Upper lobe of left lung (tissue), 6 donors: ENCODE measurements at regions not wholly inside any gene's neighbourhood (a gene's known extent, or its start where the extent isn't known, plus 50 kb on each side); places are given as distances from the start of the nearest gene placed in this dataset.

Experiments used
- ATAC-seq, 2 donors: fragments of 200-7000 bp; cut with Tn5 transposase; one replicate each; pipeline ENCODE4 v1.9.1; 2022; ENCODE audit warnings: mild to moderate bottlenecking in 2 of 2, moderate library complexity in 2 of 2; ENCODE audit not compliant: low FRiP score in 2 of 2
- DNase-seq, 2 donors: peaks; one replicate each; pipeline ENCODE4 v3.0.0-alpha.2; 2019 to 2020
- H3K27ac ChIP-seq, 4 donors: fragments of 200-600 bp; sonication (generic); one replicate each; pipeline ENCODE4 v1.5.1; 2016 to 2019
- H3K27me3 ChIP-seq, 4 donors: fragments of 200-600 bp; sonication (generic); one replicate each; pipeline ENCODE4 v1.5.1; 2017 to 2019
- H3K36me3 ChIP-seq, 4 donors: fragments of 200-600 bp; sonication (generic); one replicate each; pipeline ENCODE4 v1.5.1; 2016 to 2019
- H3K4me1 ChIP-seq, 4 donors: fragments of 200-600 bp; sonication (generic); one replicate each; pipeline ENCODE4 v1.5.1; 2018 to 2019
- H3K4me3 ChIP-seq, 4 donors: fragments of 200-600 bp; sonication (generic); one replicate each; pipeline ENCODE4 v1.5.1; 2017 to 2019; ENCODE audit warnings: mild to moderate bottlenecking in 2 of 4, moderate library complexity in 1 of 4
- H3K9me3 ChIP-seq, 4 donors: fragments of 200-600 bp; sonication (generic); one replicate each; pipeline ENCODE4 v1.5.1; 2018 to 2019
- CTCF ChIP-seq, 6 experiments: fragments of 450-650 bp in 4 of 6; fragments of 200-600 bp in 2 of 6; sonication (generic) in 2 of 6; IDR thresholded peaks; one replicate each; pipeline ENCODE4 v1.5.1; 2016 to 2019; ENCODE audit warnings: antibody characterized with exemption in 6 of 6
- EP300 ChIP-seq, 4 donors: sonication (generic); formaldehyde crosslinking; IDR thresholded peaks; one replicate each; pipeline ENCODE4 v1.5.1; 2017; ENCODE audit warnings: antibody characterized with exemption in 4 of 4, control low read depth in 2 of 4
- POLR2A ChIP-seq, 4 donors: fragments of 450-650 bp; IDR thresholded peaks; one replicate each; pipeline ENCODE4 v1.5.1; 2016 to 2017; ENCODE audit warnings: antibody characterized with exemption in 4 of 4, mild to moderate bottlenecking in 2 of 4
- POLR2AphosphoS5 ChIP-seq, 2 donors: sonication (generic); formaldehyde crosslinking; IDR thresholded peaks; one replicate each; pipeline ENCODE4 v1.5.1; 2017; ENCODE audit warnings: antibody characterized with exemption in 2 of 2
- WGBS, 2 donors: methylation state at CpG; one replicate each; pipeline ENCODE4 v1.1.5; 2017 to 2018; 5-methylcytosine and 5-hydroxymethylcytosine counted together
- donor health status: DM: no; HTN: no; CAD: no; lungs with moderate emphysema.
- donor health status: DM: no; HTN: yes; CAD: no; lungs with severe emphysema.

DNA sequence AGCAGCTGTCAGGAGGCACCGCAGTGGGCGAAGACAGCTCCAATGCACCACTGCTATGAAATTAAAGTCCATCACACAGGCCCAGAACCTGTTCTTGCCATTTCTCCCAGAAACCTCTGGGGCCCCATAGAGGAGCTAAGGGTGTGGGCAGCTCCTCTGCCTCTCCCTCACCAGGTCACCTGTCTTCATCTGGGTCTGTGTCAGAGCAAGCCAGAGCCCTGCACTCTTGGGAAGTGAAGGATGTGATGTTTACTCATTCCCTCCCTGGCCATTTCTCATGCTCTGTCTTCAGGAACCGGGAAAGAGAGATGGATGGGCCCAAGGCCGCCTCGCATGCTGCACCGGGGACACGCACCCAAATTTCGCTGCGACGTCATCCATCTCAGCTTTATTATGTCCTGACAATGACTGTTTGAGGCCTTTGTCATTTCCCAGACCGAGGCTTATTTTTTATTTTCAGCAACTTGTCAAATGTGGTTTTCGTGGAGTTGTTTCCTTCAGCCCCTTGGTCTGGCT lies 216.1 kb downstream of the NPHP4 start:
- DNase-seq, result no peak
- TF ChIP-seq POLR2A (IDR thresholded peaks at IDR 0.05) (no peak), POLR2AphosphoS5 (IDR thresholded peaks at IDR 0.05) (no peak), EP300 (IDR thresholded peaks at IDR 0.05) (no peak), CTCF (IDR thresholded peaks at IDR 0.05) (no peak)
- H3K4me1 ChIP-seq, result peaks cover 0 to 3% (median 1%) of the 10 kb centered on the region in 4 donors
- no peaks in the 10 kb centered on the region for H3K36me3 ChIP-seq
- no peak overlapping the region for H3K27ac ChIP-seq
- 79 to 80% methylated on average over 12 of the region's 12 CpGs for WGBS, 2 donors
- no peak for ATAC-seq
- H3K27me3 ChIP-seq, result no peaks in the 10 kb centered on the region
- H3K4me3 ChIP-seq, result no peak overlapping the region
- peaks cover 0 to 3% (median 0%) of the 10 kb centered on the region in 4 donors for H3K9me3 ChIP-seq

GRCh38 chr1:5774019-5774418 lies 218.2 kb downstream of the NPHP4 start:
- WGBS, 2 donors, result 77 to 92% methylated on average over 6 of the region's 6 CpGs
- no peak for TF ChIP-seq POLR2A (IDR thresholded peaks at IDR 0.05)
- no peak for TF ChIP-seq EP300 (IDR thresholded peaks at IDR 0.05)
- no peak for TF ChIP-seq CTCF (IDR thresholded peaks at IDR 0.05)
- no peak for TF ChIP-seq POLR2AphosphoS5 (IDR thresholded peaks at IDR 0.05)
- peaks cover 0 to 3% (median 0%) of the 10 kb centered on the region in 4 donors for H3K9me3 ChIP-seq

DNA sequence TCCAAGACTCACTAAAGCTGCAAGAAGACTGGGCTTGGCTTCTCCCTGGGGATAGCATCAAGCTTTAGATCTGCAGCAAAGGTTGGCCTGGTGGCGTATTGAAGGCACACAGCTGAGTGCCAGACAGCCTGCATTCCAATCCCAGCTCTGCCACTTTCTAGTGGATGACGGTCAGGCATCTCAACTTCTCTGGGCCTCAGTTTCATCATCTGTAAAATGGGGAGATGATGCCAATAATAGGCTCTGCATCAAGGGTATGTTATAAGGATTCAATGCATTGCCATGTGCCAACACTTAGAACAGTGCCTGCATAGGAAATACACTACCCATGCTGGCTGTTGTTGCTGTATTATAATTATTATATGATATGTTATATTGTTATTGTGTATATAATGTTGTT lies 220.4 kb downstream of the NPHP4 start:
- H3K4me1 ChIP-seq, result peaks cover 0 to 8% (median 4%) of the 10 kb centered on the region in 4 donors
- TF ChIP-seq EP300 (IDR thresholded peaks at IDR 0.05), result no peak
- TF ChIP-seq CTCF (IDR thresholded peaks at IDR 0.05), result no peak
- TF ChIP-seq POLR2AphosphoS5 (IDR thresholded peaks at IDR 0.05), result no peak
- no peak for TF ChIP-seq POLR2A (IDR thresholded peaks at IDR 0.05)
- ATAC-seq, result no peak
- no peak overlapping the region for H3K27ac ChIP-seq
- H3K36me3 ChIP-seq, result no peaks in the 10 kb centered on the region
- DNase-seq, result no peak
- WGBS, 2 donors, result 69 to 76% methylated on average over 2 of the region's 2 CpGs
- H3K9me3 ChIP-seq, result no peaks in the 10 kb centered on the region
- H3K27me3 ChIP-seq, result no peaks in the 10 kb centered on the region
- no peak overlapping the region for H3K4me3 ChIP-seq

More at GRCh38 chr1:5774019-5774418, 218.2 kb downstream of the NPHP4 start:
- no peak overlapping the region for H3K27ac ChIP-seq
- ATAC-seq, result no peak
- no peaks in the 10 kb centered on the region for H3K27me3 ChIP-seq
- DNase-seq, result no peak
- H3K4me1 ChIP-seq, result peaks cover 0 to 8% (median 4%) of the 10 kb centered on the region in 4 donors
- H3K36me3 ChIP-seq, result no peaks in the 10 kb centered on the region
- H3K4me3 ChIP-seq, result no peak overlapping the region

GRCh38 chr1:5770981-5771765 lies 221.1 kb downstream of the NPHP4 start:
- WGBS, 2 donors, result 11% methylated on average over 12 to 23 of the region's 23 CpGs
- H3K27me3 ChIP-seq, result no peaks in the 10 kb centered on the region
- no peaks in the 10 kb centered on the region for H3K36me3 ChIP-seq
- TF ChIP-seq POLR2AphosphoS5 (IDR thresholded peaks at IDR 0.05) (no peak), POLR2A (IDR thresholded peaks at IDR 0.05) (no peak), EP300 (IDR thresholded peaks at IDR 0.05) (no peak), CTCF (IDR thresholded peaks at IDR 0.05) (no peak)
- peaks cover 0 to 8% (median 4%) of the 10 kb centered on the region in 4 donors for H3K4me1 ChIP-seq
- no peak overlapping the region for H3K4me3 ChIP-seq
- ATAC-seq (no peak), DNase-seq (no peak)
- H3K27ac ChIP-seq, result no peak overlapping the region
- no peaks in the 10 kb centered on the region for H3K9me3 ChIP-seq
